GM18505 (cell line): ENCODE measurements at regions not wholly inside any gene's neighbourhood (a gene's known extent, or its start where the extent isn't known, plus 50 kb on each side); places are given as distances from the start of the nearest gene placed in this dataset.

Source experiments
- ATAC-seq: cut with Tn5 transposase; IDR thresholded peaks from one replicate; pipeline ENCODE4 v1.9.1; 2021; ENCODE audit not compliant: unreplicated experiment
- POLR2A ChIP-seq: IDR thresholded peaks from 4 replicates; pipeline ENCODE4 v1.6.1; 2011; ENCODE audit warnings: borderline replicate concordance; ENCODE audit not compliant: insufficient read depth, insufficient read length; ENCODE audit errors: extremely low read depth

- ATAC-seq, result no peak
- TF ChIP-seq POLR2A, result no peak
These were observed 50.6 kb upstream of the UQCRFS1 start for GRCh38 chr19:29263305-29264135.

GRCh38 chr19:29264897-29265296, 51.9 kb upstream of the UQCRFS1 start:
- no peak for ATAC-seq
- no peak for TF ChIP-seq POLR2A

GRCh38 chr19:29265436-29265835, 52.5 kb upstream of the UQCRFS1 start:
- no peak for ATAC-seq
- no peak for TF ChIP-seq POLR2A

GRCh38 chr19:29266001-29266400, 53.0 kb upstream of the UQCRFS1 start:
- TF ChIP-seq POLR2A, result no peak
- no peak for ATAC-seq

- TF ChIP-seq POLR2A, result no peak
- no peak for ATAC-seq
These were observed 53.7 kb upstream of the UQCRFS1 start for GRCh38 chr19:29266603-29267002.

- no peak for ATAC-seq
- no peak for TF ChIP-seq POLR2A
These were observed 54.8 kb upstream of the UQCRFS1 start for GRCh38 chr19:29267701-29268100.

- ATAC-seq, result no peak
- no peak for TF ChIP-seq POLR2A
These were observed 55.2 kb upstream of the UQCRFS1 start for GRCh38 chr19:29268103-29268502.

GRCh38 chr19:29268721-29269393, 55.9 kb upstream of the UQCRFS1 start:
- ATAC-seq, result no peak

GRCh38 chr19:29269641-29270040, 56.7 kb upstream of the UQCRFS1 start:
- no peak for ATAC-seq
- TF ChIP-seq POLR2A, result no peak

More at GRCh38 chr19:29268721-29269393, 55.9 kb upstream of the UQCRFS1 start:
- no peak for TF ChIP-seq POLR2A

GRCh38 chr19:29271341-29271740, 58.4 kb upstream of the UQCRFS1 start:
- no peak for TF ChIP-seq POLR2A
- no peak for ATAC-seq

- no peak for TF ChIP-seq POLR2A
- no peak for ATAC-seq
These were observed 59.0 kb upstream of the UQCRFS1 start for GRCh38 chr19:29271911-29272310.

- TF ChIP-seq POLR2A, result no peak
- no peak for ATAC-seq
These were observed 60.2 kb upstream of the UQCRFS1 start for GRCh38 chr19:29273000-29273640.

- ATAC-seq, result no peak
- no peak for TF ChIP-seq POLR2A
These were observed 62.3 kb upstream of the UQCRFS1 start for GRCh38 chr19:29275266-29275665.
